Fibroblast of lung (primary cell): ENCODE measurements at regions not wholly inside any gene's neighbourhood (a gene's known extent, or its start where the extent isn't known, plus 50 kb on each side); places are given as distances from the start of the nearest gene placed in this dataset.

Experiments
- EZH2 ChIP-seq: IDR thresholded peaks from 2 replicates; pipeline ENCODE4 v1.5.1; 2012; ENCODE audit warnings: low read length, control low read depth, mild to moderate bottlenecking; ENCODE audit errors: missing control alignments
- TF ChIP-seq, protein P1 (sequence below), 2 donors: IDR thresholded peaks in 1 of 2; conservative IDR thresholded peaks in 1 of 2; 1 replicate in 1 of 2; 2 replicates in 1 of 2; pipeline ENCODE4 v1.5.1; 2011 to 2012; ENCODE audit warnings: low read length in 2 of 2, control low read depth in 1 of 2, inconsistent platforms in 1 of 2, low read depth in 1 of 2, mild to moderate bottlenecking in 1 of 2

DNA sequence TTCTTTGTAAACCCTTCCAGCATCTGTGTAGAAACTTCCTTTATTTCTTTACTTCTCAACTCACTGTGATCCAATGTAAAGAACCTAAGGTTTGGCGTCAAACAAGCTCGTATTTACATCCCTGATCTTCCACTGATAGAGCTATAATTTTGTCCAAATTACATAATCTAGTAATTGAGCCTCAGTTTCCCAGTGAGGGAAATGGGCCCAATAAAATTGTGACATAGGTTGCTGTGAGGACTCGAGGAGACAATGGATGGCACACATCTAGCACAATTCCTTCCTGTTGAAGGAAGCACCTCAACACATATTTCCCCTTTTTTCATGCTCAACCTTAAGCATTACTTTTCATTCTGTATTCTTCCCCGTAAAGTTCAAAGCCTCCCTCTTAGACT is 193.3 kb upstream of the BMPER start:
- TF ChIP-seq, protein P1, sequence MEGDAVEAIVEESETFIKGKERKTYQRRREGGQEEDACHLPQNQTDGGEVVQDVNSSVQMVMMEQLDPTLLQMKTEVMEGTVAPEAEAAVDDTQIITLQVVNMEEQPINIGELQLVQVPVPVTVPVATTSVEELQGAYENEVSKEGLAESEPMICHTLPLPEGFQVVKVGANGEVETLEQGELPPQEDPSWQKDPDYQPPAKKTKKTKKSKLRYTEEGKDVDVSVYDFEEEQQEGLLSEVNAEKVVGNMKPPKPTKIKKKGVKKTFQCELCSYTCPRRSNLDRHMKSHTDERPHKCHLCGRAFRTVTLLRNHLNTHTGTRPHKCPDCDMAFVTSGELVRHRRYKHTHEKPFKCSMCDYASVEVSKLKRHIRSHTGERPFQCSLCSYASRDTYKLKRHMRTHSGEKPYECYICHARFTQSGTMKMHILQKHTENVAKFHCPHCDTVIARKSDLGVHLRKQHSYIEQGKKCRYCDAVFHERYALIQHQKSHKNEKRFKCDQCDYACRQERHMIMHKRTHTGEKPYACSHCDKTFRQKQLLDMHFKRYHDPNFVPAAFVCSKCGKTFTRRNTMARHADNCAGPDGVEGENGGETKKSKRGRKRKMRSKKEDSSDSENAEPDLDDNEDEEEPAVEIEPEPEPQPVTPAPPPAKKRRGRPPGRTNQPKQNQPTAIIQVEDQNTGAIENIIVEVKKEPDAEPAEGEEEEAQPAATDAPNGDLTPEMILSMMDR (conservative IDR thresholded peaks at IDR 0.05 in 1 of 2, IDR thresholded peaks at IDR 0.05 in 1 of 2; ENCODE audit: low read depth in 1 of 2, low read length in 2 of 2): no peak
- TF ChIP-seq EZH2: no peak
